A549 (cell line): ENCODE measurements at regions not wholly inside any gene's neighbourhood (a gene's known extent, or its start where the extent isn't known, plus 50 kb on each side); places are given as distances from the start of the nearest gene placed in this dataset.

Source experiments
- ATAC-seq, 2 experiments: fragments of 200-7000 bp in 1 of 2; fragments of >200 bp in 1 of 2; cut with Nextera tagmentation in 1 of 2; cut with Tn5 transposase in 1 of 2; 3 replicates each; pipeline versions ENCODE4 v1.8.0 to v1.9.1; 2018 to 2020; ENCODE audit warnings: mild to moderate bottlenecking in 1 of 2, moderate library complexity in 1 of 2
- CTCF ChIA-PET: fragments of 300-600 bp; sonication (Branson Sonifier 250); formaldehyde crosslinking; extraction: SDS; loops from one replicate; lab custom pipeline; 2021; ENCODE audit warnings: antibody characterized with exemption, inconsistent platforms; lab: Yijun Ruan, JAX
- POLR2A ChIA-PET: fragments of 350-600 bp; formaldehyde crosslinking; extraction: SDS; loops from one replicate; lab custom pipeline; 2021; ENCODE audit warnings: antibody characterized with exemption, inconsistent platforms; lab: Yijun Ruan, JAX
- DNase-seq, 2 experiments: peaks; one replicate each; pipeline versions ENCODE4 v3.0.0 to v3.0.0-alpha.2; 2011 to 2016; ENCODE audit warnings: low read depth in 1 of 2, low spot score in 1 of 2
- FAIRE-seq: peaks from 2 replicates; lab custom pipeline; 2011; peaks lifted over from hg19 to GRCh38; lab: Jason Lieb, UNC
- H3K27ac ChIP-seq, 2 experiments: fragments of >200 bp; sonication (Bioruptor Twin); formaldehyde crosslinking; 3 replicates each; pipeline ENCODE4 v1.5.1; 2016 to 2017
- H3K4me1 ChIP-seq: fragments of >200 bp; sonication (Bioruptor Twin); formaldehyde crosslinking; 3 replicates; pipeline ENCODE4 v1.6.1; 2016
- H3K4me2 ChIP-seq: fragments of >200 bp; sonication (Bioruptor Twin); formaldehyde crosslinking; 3 replicates; pipeline ENCODE4 v1.6.1; 2016
- H3K4me3 ChIP-seq: fragments of >200 bp; sonication (Bioruptor Twin); formaldehyde crosslinking; 3 replicates; pipeline ENCODE4 v1.5.1; 2016
- H3K9me3 ChIP-seq: fragments of >200 bp; sonication (Bioruptor Twin); formaldehyde crosslinking; 3 replicates; pipeline ENCODE4 v1.6.1; 2016
- ATOH8 ChIP-seq: fragments of 250-450 bp; sonication (Bioruptor Pico); IDR thresholded peaks from 2 replicates; pipeline ENCODE4 v1.5.0; 2020; ENCODE audit warnings: low read depth, mild to moderate bottlenecking, moderate library complexity
- CBX2 ChIP-seq: fragments of 200-600 bp; sonication (generic); IDR thresholded peaks from 2 replicates; pipeline ENCODE4 v1.6.1; 2016; ENCODE audit warnings: low read depth, mild to moderate bottlenecking, borderline replicate concordance
- EHMT2 ChIP-seq: fragments of 200-600 bp; sonication (generic); IDR thresholded peaks from 2 replicates; pipeline ENCODE4 v1.6.1; 2016; ENCODE audit warnings: antibody characterized with exemption, low read depth, mild to moderate bottlenecking, moderate library complexity
- ELK1 ChIP-seq: fragments of 150-350 bp; IDR thresholded peaks from 2 replicates; pipeline ENCODE4 v1.6.1; 2014; ENCODE audit warnings: low read depth, mild to moderate bottlenecking, low read length
- EP300 ChIP-seq, 2 experiments: fragments of >200 bp; sonication (Bioruptor Twin); formaldehyde crosslinking; IDR thresholded peaks; 2 replicates in 1 of 2; 3 replicates in 1 of 2; pipeline ENCODE4 v1.6.1; 2016 to 2017
- ESRRA ChIP-seq: fragments of 150-350 bp; IDR thresholded peaks from 2 replicates; pipeline ENCODE4 v1.6.1; 2014; ENCODE audit warnings: mild to moderate bottlenecking, low read length, borderline replicate concordance
- FOSL2 ChIP-seq, 2 experiments: fragments of 450-650 bp in 1 of 2; fragments of >200 bp in 1 of 2; sonication (Bioruptor Twin) in 1 of 2; formaldehyde crosslinking; IDR thresholded peaks; 2 replicates each; pipeline versions ENCODE4 v1.5.0 to v1.6.1; 2016 to 2020; ENCODE audit warnings: mild to moderate bottlenecking in 1 of 2, moderate library complexity in 1 of 2
- FOXS1 ChIP-seq: fragments of 250-450 bp; sonication (Bioruptor Pico); IDR thresholded peaks from 2 replicates; pipeline ENCODE4 v1.5.0; 2020; ENCODE audit warnings: mild to moderate bottlenecking, moderate library complexity
- GATA3 ChIP-seq: IDR thresholded peaks from 2 replicates; pipeline ENCODE4 v1.6.1; 2012; ENCODE audit warnings: borderline replicate concordance
- HES2 ChIP-seq: fragments of >200 bp; sonication (Bioruptor Twin); formaldehyde crosslinking; IDR thresholded peaks from 2 replicates; pipeline ENCODE4 v1.6.1; 2016
- HEYL ChIP-seq: fragments of 250-450 bp; sonication (Bioruptor Pico); IDR thresholded peaks from 2 replicates; pipeline ENCODE4 v1.8.0; 2021; ENCODE audit warnings: mild to moderate bottlenecking, moderate library complexity
- HOXB13 ChIP-seq: fragments of 250-450 bp; sonication (Bioruptor Pico); IDR thresholded peaks from 2 replicates; pipeline ENCODE4 v1.5.0; 2020; ENCODE audit warnings: low read depth, mild to moderate bottlenecking, moderate library complexity
- JUNB ChIP-seq: fragments of >200 bp; sonication (Bioruptor Twin); formaldehyde crosslinking; IDR thresholded peaks from 2 replicates; pipeline ENCODE4 v1.6.1; 2016
- MAX ChIP-seq: IDR thresholded peaks from 2 replicates; pipeline ENCODE4 v1.6.1; 2012
- MYC ChIP-seq: IDR thresholded peaks from 2 replicates; pipeline ENCODE4 v1.6.1; 2012; ENCODE audit warnings: mild to moderate bottlenecking, inconsistent platforms, low read length, improper control_type of control experiment, borderline replicate concordance
- SREBF2 ChIP-seq: fragments of 450-650 bp; IDR thresholded peaks from 2 replicates; pipeline ENCODE4 v1.6.1; 2014; ENCODE audit warnings: mild to moderate bottlenecking, moderate library complexity
- TFCP2L1 ChIP-seq: fragments of 250-450 bp; sonication (Bioruptor Pico); IDR thresholded peaks from 2 replicates; pipeline ENCODE4 v1.5.0; 2021; ENCODE audit warnings: mild to moderate bottlenecking
- ZC3H11A ChIP-seq: fragments of 450-650 bp; IDR thresholded peaks from 2 replicates; pipeline ENCODE4 v1.6.1; 2014; ENCODE audit warnings: antibody characterized with exemption, mild to moderate bottlenecking
- ZNF302 ChIP-seq: fragments of 250-450 bp; sonication (Bioruptor Pico); IDR thresholded peaks from 2 replicates; pipeline ENCODE4 v1.9.0; 2021; ENCODE audit warnings: inconsistent platforms, mild to moderate bottlenecking, moderate library complexity
- WGBS: methylation state at CpG from one replicate; pipeline ENCODE4 v1.1.6; 2017; ENCODE audit errors: missing lambda C conversion rate; 5-methylcytosine and 5-hydroxymethylcytosine counted together

- Histone ChIP-seq H3K27ac (no peak overlapping the region), H3K4me2 (no peak overlapping the region), H3K4me3 (no peak overlapping the region), H3K4me1 (no peaks in the 10 kb centered on the region), H3K9me3 (no peaks in the 10 kb centered on the region)
- ChIA-PET CTCF (no interaction called here), POLR2A (no interaction called here)
- ATAC-seq (no peak), DNase-seq (no peak), FAIRE-seq (no peak)
- 9% methylated on average over 4 of the region's 4 CpGs for WGBS
- no peak for TF ChIP-seq SREBF2
- no peak for TF ChIP-seq MYC
- TF ChIP-seq ZC3H11A, result no peak
- TF ChIP-seq HOXB13 (CRISPR knock-in tag), result no peak
Measured at GRCh38 chr16:26664086-26664485, 402.6 kb upstream of the C16orf82 start.

- no peak for DNase-seq
- TF ChIP-seq CBX2 (no peak), ZNF302 (no peak), FOSL2 (IDR thresholded peaks at IDR 0.05) (no peak), FOSL2 (CRISPR knock-in tag; IDR thresholded peaks at IDR 0.05) (no peak), MAX (no peak), EHMT2 (no peak), HES2 (no peak), GATA3 (no peak), ESRRA (no peak), JUNB (no peak), EP300 (IDR thresholded peaks at IDR 0.05) (no peak), ATOH8 (CRISPR knock-in tag) (no peak), ZC3H11A (no peak), TFCP2L1 (CRISPR knock-in tag) (no peak), ELK1 (no peak)
- ChIA-PET CTCF (no interaction called here), POLR2A (no interaction called here)
- WGBS, result 9% methylated on average over 13 of the region's 13 CpGs
- no peak overlapping the region for H3K4me2 ChIP-seq
- FAIRE-seq, result no peak
- H3K4me1 ChIP-seq, result no peaks in the 10 kb centered on the region
- H3K27ac ChIP-seq, result no peak overlapping the region
- H3K4me3 ChIP-seq, result no peak overlapping the region
- ATAC-seq, result no peak
- no peaks in the 10 kb centered on the region for H3K9me3 ChIP-seq
Measured at GRCh38 chr16:26665166-26665939, 401.4 kb upstream of the C16orf82 start.

- no peaks in the 10 kb centered on the region for H3K4me1 ChIP-seq
- ATAC-seq (no peak), FAIRE-seq (no peak), DNase-seq (no peak)
- no peak overlapping the region for H3K4me3 ChIP-seq
- CTCF ChIA-PET, result no interaction called here
- TF ChIP-seq MAX (no peak), HEYL (no peak)
- H3K27ac ChIP-seq, result no peak overlapping the region
- no peak overlapping the region for H3K4me2 ChIP-seq
- 5% methylated on average over 2 of the region's 2 CpGs for WGBS
- no peaks in the 10 kb centered on the region for H3K9me3 ChIP-seq
- POLR2A ChIA-PET, result no interaction called here
Measured at GRCh38 chr16:26666486-26666885, 400.2 kb upstream of the C16orf82 start.

- FAIRE-seq (no peak), ATAC-seq (no peak), DNase-seq (no peak)
- POLR2A ChIA-PET, result no interaction called here
- WGBS, result 30% methylated on average over 12 of the region's 12 CpGs
- H3K4me1 ChIP-seq, result no peaks in the 10 kb centered on the region
- H3K4me3 ChIP-seq, result no peak overlapping the region
- no peaks in the 10 kb centered on the region for H3K9me3 ChIP-seq
- no peak overlapping the region for H3K4me2 ChIP-seq
- H3K27ac ChIP-seq, result no peak overlapping the region
- CTCF ChIA-PET, result no interaction called here
- TF ChIP-seq FOXS1, result no peak
Measured at GRCh38 chr16:26667307-26667706, 399.4 kb upstream of the C16orf82 start.
